GM23338 (cell line): ENCODE measurements at regions not wholly inside any gene's neighbourhood (a gene's known extent, or its start where the extent isn't known, plus 50 kb on each side); places are given as distances from the start of the nearest gene placed in this dataset.

Experiments used
- ATAC-seq: fragments of 200-7000 bp; cut with Tn5 transposase; 3 replicates; pipeline ENCODE4 v1.9.1; 2020
- DNase-seq: peaks from one replicate; pipeline ENCODE4 v3.0.0-alpha.2; 2015; ENCODE audit warnings: low spot score
- H2AFZ ChIP-seq: fragments of 200-600 bp; sonication (generic); 2 replicates; pipeline ENCODE4 v1.8.0; 2016; ENCODE audit warnings: antibody characterized with exemption, mild to moderate bottlenecking, moderate library complexity
- H3F3A ChIP-seq: fragments of 200-600 bp; sonication (generic); replicated peaks from 2 replicates; pipeline ENCODE4 v1.8.0; 2017; ENCODE audit warnings: antibody characterized with exemption, mixed run types, low read depth
- H3K27ac ChIP-seq: fragments of 200-600 bp; sonication (generic); 2 replicates; pipeline ENCODE4 v1.6.1; 2016; ENCODE audit warnings: low read depth
- H3K27me3 ChIP-seq: fragments of 200-600 bp; sonication (generic); 2 replicates; pipeline ENCODE4 v1.8.0; 2016; ENCODE audit warnings: mild to moderate bottlenecking, mixed run types, moderate library complexity; ENCODE audit not compliant: insufficient read depth
- H3K36me3 ChIP-seq: fragments of 200-600 bp; sonication (generic); 2 replicates; pipeline ENCODE4 v1.8.0; 2016; ENCODE audit warnings: mild to moderate bottlenecking; ENCODE audit not compliant: insufficient read depth
- H3K4me1 ChIP-seq: fragments of 200-600 bp; sonication (generic); 2 replicates; pipeline ENCODE4 v1.8.0; 2016; ENCODE audit warnings: mild to moderate bottlenecking, moderate library complexity; ENCODE audit not compliant: insufficient read depth
- H3K4me2 ChIP-seq: fragments of 200-600 bp; sonication (generic); 2 replicates; pipeline ENCODE4 v1.7.1; 2017; ENCODE audit warnings: mixed run types
- H3K4me3 ChIP-seq: fragments of 200-600 bp; sonication (generic); 2 replicates; pipeline ENCODE4 v1.6.1; 2016; ENCODE audit warnings: mixed run types
- H3K79me2 ChIP-seq: fragments of 200-600 bp; sonication (generic); replicated peaks from 2 replicates; pipeline ENCODE4 v1.8.0; 2017; ENCODE audit warnings: mild to moderate bottlenecking; ENCODE audit not compliant: insufficient read depth
- H3K9me2 ChIP-seq: fragments of 200-600 bp; sonication (generic); 2 replicates; pipeline ENCODE4 v1.8.0; 2017; ENCODE audit not compliant: insufficient read depth
- H4K20me1 ChIP-seq: fragments of 200-600 bp; sonication (generic); replicated peaks from 2 replicates; pipeline ENCODE4 v1.8.0; 2017; ENCODE audit warnings: mild to moderate bottlenecking; ENCODE audit not compliant: insufficient read depth
- H3K27ac Mint-ChIP-seq: 2 replicates; pipeline ENCODE4 v1.8.0; 2020; ENCODE audit warnings: inconsistent platforms, mild to moderate bottlenecking, moderate library complexity, mixed read lengths
- H3K27me3 Mint-ChIP-seq: 3 replicates; pipeline ENCODE4 v1.8.0; 2022; ENCODE audit warnings: low read depth, mild to moderate bottlenecking, moderate library complexity, mixed read lengths, inconsistent platforms; ENCODE audit not compliant: insufficient read depth, poor library complexity
- H3K36me3 Mint-ChIP-seq: 3 replicates; pipeline ENCODE4 v1.8.0; 2021; ENCODE audit warnings: low read depth, mild to moderate bottlenecking, inconsistent platforms, moderate library complexity, mixed read lengths
- H3K4me1 Mint-ChIP-seq: 3 replicates; pipeline ENCODE4 v1.8.0; 2020; ENCODE audit warnings: mild to moderate bottlenecking, inconsistent platforms, mixed read lengths
- H3K4me3 Mint-ChIP-seq: 3 replicates; pipeline ENCODE4 v1.8.0; 2021; ENCODE audit warnings: moderate library complexity, mild to moderate bottlenecking, inconsistent platforms, mixed read lengths
- H3K9me3 Mint-ChIP-seq: 3 replicates; pipeline ENCODE4 v1.8.0; 2020; ENCODE audit warnings: moderate library complexity, mild to moderate bottlenecking, inconsistent platforms, mixed read lengths
- CTCF ChIP-seq, 2 experiments: fragments of 200-600 bp in 1 of 2; sonication (generic) in 1 of 2; conservative IDR thresholded peaks; 2 replicates each; pipeline versions ENCODE4 v1.5.1 to v1.6.1; 2016 to 2017; ENCODE audit warnings: antibody characterized with exemption in 2 of 2, low read depth in 2 of 2, mild to moderate bottlenecking in 2 of 2, moderate library complexity in 1 of 2
- ETS1 ChIP-seq: IDR thresholded peaks from 2 replicates; pipeline ENCODE4 v1.6.1; 2016; ENCODE audit warnings: antibody characterized with exemption
- JUNB ChIP-seq: IDR thresholded peaks from one replicate; pipeline ENCODE4 v1.6.1; 2016; ENCODE audit warnings: antibody characterized with exemption; ENCODE audit not compliant: unreplicated experiment
- ZNF331 ChIP-seq: fragments of 250-450 bp; sonication (Bioruptor Pico); IDR thresholded peaks from 2 replicates; pipeline ENCODE4 v1.5.0; 2020; ENCODE audit warnings: low read depth, mild to moderate bottlenecking, moderate library complexity
- ZNF462 ChIP-seq: fragments of 250-450 bp; sonication (Bioruptor Pico); IDR thresholded peaks from 2 replicates; pipeline ENCODE4 v1.5.0; 2020; ENCODE audit warnings: mild to moderate bottlenecking, moderate library complexity

GRCh38 chr5:5617024-5617423, 194.5 kb downstream of the ICE1 start:
- no peak overlapping the region for H3K27ac Mint-ChIP-seq
- H2AFZ ChIP-seq: no peak overlapping the region
- H3K79me2 ChIP-seq: no peaks in the 10 kb centered on the region
- H3K9me2 ChIP-seq: no peaks in the 10 kb centered on the region
- no peak overlapping the region for H3K27ac ChIP-seq
- peaks cover 8% of the 10 kb centered on the region for H3K9me3 Mint-ChIP-seq
- H3K4me2 ChIP-seq: no peak overlapping the region
- no peaks in the 10 kb centered on the region for H3K36me3 ChIP-seq
- H3K4me1 ChIP-seq: no peaks in the 10 kb centered on the region
- H3K36me3 Mint-ChIP-seq: no peaks in the 10 kb centered on the region; the same call in 2 of the 3 replicates
- H4K20me1 ChIP-seq: no peaks in the 10 kb centered on the region
- DNase-seq (no peak), ATAC-seq (no peak)
- H3K4me3 ChIP-seq: no peak overlapping the region
- TF ChIP-seq ZNF462 (CRISPR knock-in tag) (no peak), ETS1 (no peak)
- H3K4me3 Mint-ChIP-seq: no peak overlapping the region
- H3K27me3 ChIP-seq: no peaks in the 10 kb centered on the region
- H3F3A ChIP-seq: no peaks in the 10 kb centered on the region
- H3K27me3 Mint-ChIP-seq: no peaks in the 10 kb centered on the region
- H3K4me1 Mint-ChIP-seq: no peaks in the 10 kb centered on the region

GRCh38 chr5:5616247-5616895, 193.9 kb downstream of the ICE1 start:
- Mint-ChIP-seq H3K27ac (no peak overlapping the region), H3K27me3 (no peaks in the 10 kb centered on the region), H3K4me3 (no peak overlapping the region), H3K4me1 (no peaks in the 10 kb centered on the region), H3K9me3 (0 out of 3 replicates have a peak, but pooled peaks cover 1% of the 10 kb centered on the region), H3K36me3 (no peaks in the 10 kb centered on the region; the same call in 2 of the 3 replicates)
- Histone ChIP-seq H3K4me2 (no peak overlapping the region), H3K4me3 (no peak overlapping the region), H3K79me2 (no peaks in the 10 kb centered on the region), H3K27me3 (no peaks in the 10 kb centered on the region), H3F3A (no peaks in the 10 kb centered on the region), H3K4me1 (no peaks in the 10 kb centered on the region), H3K36me3 (no peaks in the 10 kb centered on the region), H2AFZ (no peak overlapping the region), H3K9me2 (0 out of 2 replicates have a peak, but pooled peaks cover 3% of the 10 kb centered on the region), H3K27ac (no peak overlapping the region), H4K20me1 (no peaks in the 10 kb centered on the region)
- TF ChIP-seq JUNB (no peak), ZNF331 (CRISPR knock-in tag) (no peak), CTCF (conservative IDR thresholded peaks at IDR 0.05; ENCODE audit: low read depth in 2 of 2) (peak in 1 of 2 experiments; percentile 38; a peak in 2 of 4 replicates)
- ATAC-seq (no peak), DNase-seq (no peak)
